ENCODE measurements at regions not wholly inside any gene's neighbourhood (a gene's known extent, or its start where the extent isn't known, plus 50 kb on each side); places are given as distances from the start of the nearest gene placed in this dataset.

DNA sequence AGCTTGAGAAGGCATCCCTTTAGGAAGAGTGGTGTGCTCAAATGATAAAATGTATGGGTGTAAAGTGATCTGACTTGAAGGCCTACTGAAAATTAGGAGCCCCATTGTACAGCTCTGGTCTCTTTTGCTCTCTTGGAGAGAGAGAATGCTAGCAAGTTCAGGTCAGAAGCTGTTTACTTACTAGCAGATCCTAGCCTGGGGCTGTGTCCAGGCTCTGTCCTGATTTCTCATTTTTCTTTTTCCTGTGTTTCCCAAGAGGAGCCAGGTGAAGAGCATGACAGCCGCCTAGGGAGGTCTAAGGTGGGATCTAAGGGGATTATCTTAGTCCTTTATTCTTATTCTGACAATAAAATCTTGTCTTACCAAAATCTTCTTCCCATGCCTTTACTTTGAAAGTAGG lies 272.8 kb downstream of the NNT start:
- no peak for DNase-seq
- WGBS (ENCODE audit: insufficient coverage): no CpG with 5 or more reads among the region's 1 CpG

DNA sequence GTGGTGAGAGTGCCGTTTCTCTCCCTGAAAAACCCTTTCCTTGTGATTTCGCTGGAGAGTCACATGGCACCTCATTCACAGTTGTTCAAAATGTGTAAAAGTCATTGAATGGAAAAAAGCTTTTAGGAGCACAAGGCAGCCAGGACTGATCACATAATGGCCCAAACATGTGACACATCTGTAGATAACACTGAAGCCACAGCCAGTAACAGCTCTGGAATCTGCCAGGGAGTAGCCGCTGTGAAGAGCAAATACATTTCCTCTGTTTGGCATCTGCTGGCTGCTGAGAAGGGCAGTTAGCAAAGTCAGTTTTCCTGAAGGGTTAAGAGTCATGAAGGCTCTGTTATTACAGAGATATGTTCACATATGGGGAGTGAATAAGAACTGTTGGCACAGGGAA lies 271.8 kb downstream of the NNT start:
- TF ChIP-seq, protein P1, sequence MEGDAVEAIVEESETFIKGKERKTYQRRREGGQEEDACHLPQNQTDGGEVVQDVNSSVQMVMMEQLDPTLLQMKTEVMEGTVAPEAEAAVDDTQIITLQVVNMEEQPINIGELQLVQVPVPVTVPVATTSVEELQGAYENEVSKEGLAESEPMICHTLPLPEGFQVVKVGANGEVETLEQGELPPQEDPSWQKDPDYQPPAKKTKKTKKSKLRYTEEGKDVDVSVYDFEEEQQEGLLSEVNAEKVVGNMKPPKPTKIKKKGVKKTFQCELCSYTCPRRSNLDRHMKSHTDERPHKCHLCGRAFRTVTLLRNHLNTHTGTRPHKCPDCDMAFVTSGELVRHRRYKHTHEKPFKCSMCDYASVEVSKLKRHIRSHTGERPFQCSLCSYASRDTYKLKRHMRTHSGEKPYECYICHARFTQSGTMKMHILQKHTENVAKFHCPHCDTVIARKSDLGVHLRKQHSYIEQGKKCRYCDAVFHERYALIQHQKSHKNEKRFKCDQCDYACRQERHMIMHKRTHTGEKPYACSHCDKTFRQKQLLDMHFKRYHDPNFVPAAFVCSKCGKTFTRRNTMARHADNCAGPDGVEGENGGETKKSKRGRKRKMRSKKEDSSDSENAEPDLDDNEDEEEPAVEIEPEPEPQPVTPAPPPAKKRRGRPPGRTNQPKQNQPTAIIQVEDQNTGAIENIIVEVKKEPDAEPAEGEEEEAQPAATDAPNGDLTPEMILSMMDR (IDR thresholded peaks at IDR 0.05): no peak
- Mint-ChIP-seq H3K4me3 (no peak overlapping the region), H3K27ac (no peak overlapping the region), H3K9me3 (peaks cover 0 to 7% (median 0%) of the 10 kb centered on the region in 7 donors), H3K36me3 (no peaks in the 10 kb centered on the region), H3K27me3 (ENCODE audit: low read depth in 3 of 3) (no peaks in the 10 kb centered on the region), H3K4me1 (no peaks in the 10 kb centered on the region)
- Histone ChIP-seq H3K4me2 (replicated peaks; ENCODE audit: extremely low read depth, low read length, poor library complexity, severe bottlenecking) (no peak overlapping the region), H3K4me1 (ENCODE audit: control insufficient read depth in 1 of 2, insufficient read depth in 2 of 2, low read length in 2 of 2) (no peaks in the 10 kb centered on the region), H2AFZ (ENCODE audit: insufficient read depth, low read depth, low read length, poor library complexity, severe bottlenecking) (no peak overlapping the region), H4K20me1 (ENCODE audit: insufficient read depth, low read length) (no peaks in the 10 kb centered on the region), H3K9ac (ENCODE audit: insufficient read depth, low read length, poor library complexity, severe bottlenecking) (no peak overlapping the region), H3K79me2 (ENCODE audit: insufficient read depth, low read length) (no peaks in the 10 kb centered on the region), H3K36me3 (replicated peaks in 1 of 2; ENCODE audit: control insufficient read depth in 1 of 2, insufficient read depth in 2 of 2, low read length in 2 of 2) (no peaks in the 10 kb centered on the region), H3K9me3 (replicated peaks in 1 of 2; ENCODE audit: control insufficient read depth in 1 of 2, insufficient read depth in 1 of 2, low read length in 2 of 2) (peaks cover 0 to 7% of the 10 kb centered on the region in 2 donors), H3K27ac (ENCODE audit: low read depth in 1 of 2, low read length in 2 of 2) (no peak overlapping the region), H3K4me3 (replicated peaks in 1 of 3; ENCODE audit: low read depth in 2 of 3, low read length in 3 of 3) (no peak overlapping the region), H3K27me3 (ENCODE audit: control insufficient read depth in 2 of 2, insufficient read depth in 2 of 2, low read length in 2 of 2) (no peaks in the 10 kb centered on the region)
- DNase-seq: no peak
- intact Hi-C loops (cut with micrococcal nuclease): no loop called here
- 60% methylated on average over 1 of the region's 3 CpGs for WGBS (ENCODE audit: insufficient coverage)

More for the DNA sequence above, 272.8 kb downstream of the NNT start:
- H3K36me3 Mint-ChIP-seq: no peaks in the 10 kb centered on the region
- H3K27me3 Mint-ChIP-seq (ENCODE audit: low read depth in 3 of 3): no peaks in the 10 kb centered on the region
- H3K9me3 ChIP-seq (replicated peaks in 1 of 2; ENCODE audit: control insufficient read depth in 1 of 2, insufficient read depth in 1 of 2, low read length in 2 of 2): peaks cover 0 to 7% of the 10 kb centered on the region in 2 donors
- no peaks in the 10 kb centered on the region for H3K4me1 Mint-ChIP-seq
- H3K4me1 ChIP-seq (ENCODE audit: control insufficient read depth in 1 of 2, insufficient read depth in 2 of 2, low read length in 2 of 2): no peaks in the 10 kb centered on the region
- H3K4me3 Mint-ChIP-seq: no peak overlapping the region
- TF ChIP-seq, protein P1 (IDR thresholded peaks at IDR 0.05): no peak
- H3K9me3 Mint-ChIP-seq: peaks cover 0 to 7% (median 0%) of the 10 kb centered on the region in 7 donors
- no peak overlapping the region for H3K9ac ChIP-seq (ENCODE audit: insufficient read depth, low read length, poor library complexity, severe bottlenecking)
- no peaks in the 10 kb centered on the region for H4K20me1 ChIP-seq (ENCODE audit: insufficient read depth, low read length)
- no peak overlapping the region for H3K27ac ChIP-seq (ENCODE audit: low read depth in 1 of 2, low read length in 2 of 2)
- no peak overlapping the region for H3K4me2 ChIP-seq (replicated peaks; ENCODE audit: extremely low read depth, low read length, poor library complexity, severe bottlenecking)
- H3K27ac Mint-ChIP-seq: no peak overlapping the region
- no peaks in the 10 kb centered on the region for H3K79me2 ChIP-seq (ENCODE audit: insufficient read depth, low read length)
- H2AFZ ChIP-seq (ENCODE audit: insufficient read depth, low read depth, low read length, poor library complexity, severe bottlenecking): no peak overlapping the region
- no peaks in the 10 kb centered on the region for H3K27me3 ChIP-seq (ENCODE audit: control insufficient read depth in 2 of 2, insufficient read depth in 2 of 2, low read length in 2 of 2)
- H3K36me3 ChIP-seq (replicated peaks in 1 of 2; ENCODE audit: control insufficient read depth in 1 of 2, insufficient read depth in 2 of 2, low read length in 2 of 2): no peaks in the 10 kb centered on the region
- intact Hi-C loops (cut with micrococcal nuclease): no loop called here
- H3K4me3 ChIP-seq (replicated peaks in 1 of 3; ENCODE audit: low read depth in 2 of 3, low read length in 3 of 3): no peak overlapping the region
